Vagina (tissue), 2 donors: ENCODE measurements at regions not wholly inside any gene's neighbourhood (a gene's known extent, or its start where the extent isn't known, plus 50 kb on each side); places are given as distances from the start of the nearest gene placed in this dataset.
"Not testable (repeated sequence)": the region's sequence is repeated elsewhere in the genome, so short reads cannot be mapped to it uniquely, and the experiment has no call there.

Source experiments
- POLR2A ChIP-seq, 2 donors: fragments of 450-650 bp; IDR thresholded peaks; one replicate each; pipeline ENCODE4 v1.6.1; 2017; ENCODE audit warnings: antibody characterized with exemption in 2 of 2, mild to moderate bottlenecking in 2 of 2, moderate library complexity in 2 of 2
- POLR2AphosphoS5 ChIP-seq, 2 donors: sonication (generic); formaldehyde crosslinking; IDR thresholded peaks; one replicate each; pipeline ENCODE4 v1.9.0; 2017; ENCODE audit warnings: antibody characterized with exemption in 2 of 2, mild to moderate bottlenecking in 2 of 2, low read depth in 1 of 2; ENCODE audit not compliant: insufficient read depth in 1 of 2
- TF ChIP-seq, protein P1 (sequence below), 3 experiments: fragments of 450-650 bp in 2 of 3; fragments of 200-600 bp in 1 of 3; sonication (generic) in 1 of 3; IDR thresholded peaks; one replicate each; pipeline ENCODE4 v1.5.1; 2017 to 2019; ENCODE audit warnings: antibody characterized with exemption in 3 of 3, mild to moderate bottlenecking in 2 of 3, moderate library complexity in 2 of 3

- TF ChIP-seq, protein P1, sequence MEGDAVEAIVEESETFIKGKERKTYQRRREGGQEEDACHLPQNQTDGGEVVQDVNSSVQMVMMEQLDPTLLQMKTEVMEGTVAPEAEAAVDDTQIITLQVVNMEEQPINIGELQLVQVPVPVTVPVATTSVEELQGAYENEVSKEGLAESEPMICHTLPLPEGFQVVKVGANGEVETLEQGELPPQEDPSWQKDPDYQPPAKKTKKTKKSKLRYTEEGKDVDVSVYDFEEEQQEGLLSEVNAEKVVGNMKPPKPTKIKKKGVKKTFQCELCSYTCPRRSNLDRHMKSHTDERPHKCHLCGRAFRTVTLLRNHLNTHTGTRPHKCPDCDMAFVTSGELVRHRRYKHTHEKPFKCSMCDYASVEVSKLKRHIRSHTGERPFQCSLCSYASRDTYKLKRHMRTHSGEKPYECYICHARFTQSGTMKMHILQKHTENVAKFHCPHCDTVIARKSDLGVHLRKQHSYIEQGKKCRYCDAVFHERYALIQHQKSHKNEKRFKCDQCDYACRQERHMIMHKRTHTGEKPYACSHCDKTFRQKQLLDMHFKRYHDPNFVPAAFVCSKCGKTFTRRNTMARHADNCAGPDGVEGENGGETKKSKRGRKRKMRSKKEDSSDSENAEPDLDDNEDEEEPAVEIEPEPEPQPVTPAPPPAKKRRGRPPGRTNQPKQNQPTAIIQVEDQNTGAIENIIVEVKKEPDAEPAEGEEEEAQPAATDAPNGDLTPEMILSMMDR (IDR thresholded peaks at IDR 0.05) = not testable (repeated sequence)
- not testable (repeated sequence) for TF ChIP-seq POLR2A (IDR thresholded peaks at IDR 0.05); POLR2AphosphoS5 (IDR thresholded peaks at IDR 0.05; ENCODE audit: insufficient read depth in 1 of 2, low read depth in 1 of 2)
These were observed 3949.9 kb upstream of the OR11H1 start for GRCh38 chr22:11578115-11578514.
